ENCODE measurements at regions not wholly inside any gene's neighbourhood (a gene's known extent, or its start where the extent isn't known, plus 50 kb on each side); places are given as distances from the start of the nearest gene placed in this dataset.

- Histone ChIP-seq H3K4me3 (ENCODE audit: low read depth, low read length) (no peak overlapping the region), H3K27me3 (ENCODE audit: control insufficient read depth, insufficient read depth, low read length) (no peaks in the 10 kb centered on the region), H3K27ac (ENCODE audit: low read depth, low read length) (no peak overlapping the region), H3K9me3 (ENCODE audit: control insufficient read depth, insufficient read depth, low read length) (peaks cover 13% of the 10 kb centered on the region)
- no peak for DNase-seq (ENCODE audit: low read depth, low spot score)
- TF ChIP-seq, protein P1, sequence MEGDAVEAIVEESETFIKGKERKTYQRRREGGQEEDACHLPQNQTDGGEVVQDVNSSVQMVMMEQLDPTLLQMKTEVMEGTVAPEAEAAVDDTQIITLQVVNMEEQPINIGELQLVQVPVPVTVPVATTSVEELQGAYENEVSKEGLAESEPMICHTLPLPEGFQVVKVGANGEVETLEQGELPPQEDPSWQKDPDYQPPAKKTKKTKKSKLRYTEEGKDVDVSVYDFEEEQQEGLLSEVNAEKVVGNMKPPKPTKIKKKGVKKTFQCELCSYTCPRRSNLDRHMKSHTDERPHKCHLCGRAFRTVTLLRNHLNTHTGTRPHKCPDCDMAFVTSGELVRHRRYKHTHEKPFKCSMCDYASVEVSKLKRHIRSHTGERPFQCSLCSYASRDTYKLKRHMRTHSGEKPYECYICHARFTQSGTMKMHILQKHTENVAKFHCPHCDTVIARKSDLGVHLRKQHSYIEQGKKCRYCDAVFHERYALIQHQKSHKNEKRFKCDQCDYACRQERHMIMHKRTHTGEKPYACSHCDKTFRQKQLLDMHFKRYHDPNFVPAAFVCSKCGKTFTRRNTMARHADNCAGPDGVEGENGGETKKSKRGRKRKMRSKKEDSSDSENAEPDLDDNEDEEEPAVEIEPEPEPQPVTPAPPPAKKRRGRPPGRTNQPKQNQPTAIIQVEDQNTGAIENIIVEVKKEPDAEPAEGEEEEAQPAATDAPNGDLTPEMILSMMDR (IDR thresholded peaks at IDR 0.05; ENCODE audit: low read depth, low read length), result no peak
- CTCF ChIA-PET, result no interaction called here
- POLR2A ChIA-PET, result no interaction called here
These were observed 237.5 kb upstream of the SLC35B3 start for GRCh38 chr6:8672882-8673281.

GRCh38 chr6:8670792-8671191 is 235.4 kb upstream of the SLC35B3 start:
- no peak for DNase-seq (ENCODE audit: low read depth, low spot score)
- Histone ChIP-seq H3K27me3 (ENCODE audit: control insufficient read depth, insufficient read depth, low read length) (no peaks in the 10 kb centered on the region), H3K9me3 (ENCODE audit: control insufficient read depth, insufficient read depth, low read length) (peaks cover 17% of the 10 kb centered on the region), H3K4me3 (ENCODE audit: low read depth, low read length) (no peak overlapping the region), H3K27ac (ENCODE audit: low read depth, low read length) (no peak overlapping the region)
- TF ChIP-seq, protein P1 (IDR thresholded peaks at IDR 0.05; ENCODE audit: low read depth, low read length), result no peak
- ChIA-PET CTCF (no interaction called here), POLR2A (no interaction called here)

GRCh38 chr6:8664700-8665099 is 229.4 kb upstream of the SLC35B3 start:
- Histone ChIP-seq H3K4me3 (ENCODE audit: low read depth, low read length) (no peak overlapping the region), H3K27me3 (ENCODE audit: control insufficient read depth, insufficient read depth, low read length) (no peaks in the 10 kb centered on the region), H3K27ac (ENCODE audit: low read depth, low read length) (no peak overlapping the region), H3K9me3 (ENCODE audit: control insufficient read depth, insufficient read depth, low read length) (peaks cover 15% of the 10 kb centered on the region)
- ChIA-PET CTCF (no interaction called here), POLR2A (no interaction called here)
- TF ChIP-seq, protein P1 (IDR thresholded peaks at IDR 0.05; ENCODE audit: low read depth, low read length), result no peak
- DNase-seq (ENCODE audit: low read depth, low spot score), result no peak

- TF ChIP-seq, protein P1 (IDR thresholded peaks at IDR 0.05; ENCODE audit: low read depth, low read length), result no peak
- Histone ChIP-seq H3K4me3 (ENCODE audit: low read depth, low read length) (no peak overlapping the region), H3K9me3 (ENCODE audit: control insufficient read depth, insufficient read depth, low read length) (peaks cover 15% of the 10 kb centered on the region), H3K27ac (ENCODE audit: low read depth, low read length) (no peak overlapping the region), H3K27me3 (ENCODE audit: control insufficient read depth, insufficient read depth, low read length) (no peaks in the 10 kb centered on the region)
- no peak for DNase-seq (ENCODE audit: low read depth, low spot score)
- POLR2A ChIA-PET, result no interaction called here
- CTCF ChIA-PET, result no interaction called here
These were observed 228.7 kb upstream of the SLC35B3 start for GRCh38 chr6:8664070-8664469.

- Histone ChIP-seq H3K27me3 (ENCODE audit: control insufficient read depth, insufficient read depth, low read length) (no peaks in the 10 kb centered on the region), H3K4me3 (ENCODE audit: low read depth, low read length) (no peak overlapping the region), H3K9me3 (ENCODE audit: control insufficient read depth, insufficient read depth, low read length) (0 out of 2 replicates have a peak, but pooled peaks cover 3% of the 10 kb centered on the region), H3K27ac (ENCODE audit: low read depth, low read length) (no peak overlapping the region)
- CTCF ChIA-PET, result no interaction called here
- TF ChIP-seq, protein P1 (IDR thresholded peaks at IDR 0.05; ENCODE audit: low read depth, low read length), result no peak
- POLR2A ChIA-PET, result no interaction called here
- no peak for DNase-seq (ENCODE audit: low read depth, low spot score)
These were observed 224.3 kb upstream of the SLC35B3 start for GRCh38 chr6:8659404-8660189.
